ENCODE measurements at regions not wholly inside any gene's neighbourhood (a gene's known extent, or its start where the extent isn't known, plus 50 kb on each side); places are given as distances from the start of the nearest gene placed in this dataset.
"Not testable (repeated sequence)": the region's sequence is repeated elsewhere in the genome, so short reads cannot be mapped to it uniquely, and the experiment has no call there.

GRCh38 chr11:50247309-50247874 is 214.7 kb downstream of the OR4C45 start:
- DNase-seq (ENCODE audit: low spot score) = no peak

- no peak for DNase-seq (ENCODE audit: low spot score)
Measured at GRCh38 chr11:50267851-50268250, 235.2 kb downstream of the OR4C45 start.

GRCh38 chr11:50275133-50275532 is 242.5 kb downstream of the OR4C45 start:
- DNase-seq (ENCODE audit: low spot score) = no peak

- no peak for DNase-seq (ENCODE audit: low spot score)
Measured at GRCh38 chr11:50278756-50279155, 246.1 kb downstream of the OR4C45 start.

GRCh38 chr11:50298182-50298988 is 265.7 kb downstream of the OR4C45 start:
- DNase-seq (ENCODE audit: low spot score) = no peak

- DNase-seq (ENCODE audit: low spot score) = not testable (repeated sequence)
Measured at GRCh38 chr11:50330723-50331122, 298.0 kb downstream of the OR4C45 start.

GRCh38 chr11:50333861-50334260 is 301.2 kb downstream of the OR4C45 start:
- peak; percentile 2 for DNase-seq (ENCODE audit: low spot score)

- peak; percentile 15 for DNase-seq (ENCODE audit: low spot score)
Measured at GRCh38 chr11:50337432-50337831, 304.8 kb downstream of the OR4C45 start.

- DNase-seq (ENCODE audit: low spot score) = not testable (repeated sequence)
Measured at GRCh38 chr11:50348018-50348417, 315.3 kb downstream of the OR4C45 start.

GRCh38 chr11:50379484-50379883 is 346.8 kb downstream of the OR4C45 start:
- no peak for DNase-seq (ENCODE audit: low spot score)

- no peak for DNase-seq (ENCODE audit: low spot score)
Measured at GRCh38 chr11:50394017-50394416, 361.3 kb downstream of the OR4C45 start.

- no peak for DNase-seq (ENCODE audit: low spot score)
Measured at GRCh38 chr11:50412832-50413231, 380.2 kb downstream of the OR4C45 start.

GRCh38 chr11:50423208-50423607 is 390.5 kb downstream of the OR4C45 start:
- DNase-seq (ENCODE audit: low spot score) = no peak
